NCI-H2029 treated with DMSO at 0.1 percent for 48 hours (cell line): ENCODE measurements at regions not wholly inside any gene's neighbourhood (a gene's known extent, or its start where the extent isn't known, plus 50 kb on each side); places are given as distances from the start of the nearest gene placed in this dataset.
"Not testable (repeated sequence)": the region's sequence is repeated elsewhere in the genome, so short reads cannot be mapped to it uniquely, and the experiment has no call there.

Experiments
- DNase-seq: peaks from one replicate; lab custom pipeline; 2025; lab: John Stamatoyannopoulos, UW

- DNase-seq, result not testable (repeated sequence)
These were observed 111.5 kb upstream of the BDP1 start for GRCh38 chr5:71343994-71344393.

- not testable (repeated sequence) for DNase-seq
These were observed 82.8 kb upstream of the BDP1 start for GRCh38 chr5:71372601-71373000.

DNA sequence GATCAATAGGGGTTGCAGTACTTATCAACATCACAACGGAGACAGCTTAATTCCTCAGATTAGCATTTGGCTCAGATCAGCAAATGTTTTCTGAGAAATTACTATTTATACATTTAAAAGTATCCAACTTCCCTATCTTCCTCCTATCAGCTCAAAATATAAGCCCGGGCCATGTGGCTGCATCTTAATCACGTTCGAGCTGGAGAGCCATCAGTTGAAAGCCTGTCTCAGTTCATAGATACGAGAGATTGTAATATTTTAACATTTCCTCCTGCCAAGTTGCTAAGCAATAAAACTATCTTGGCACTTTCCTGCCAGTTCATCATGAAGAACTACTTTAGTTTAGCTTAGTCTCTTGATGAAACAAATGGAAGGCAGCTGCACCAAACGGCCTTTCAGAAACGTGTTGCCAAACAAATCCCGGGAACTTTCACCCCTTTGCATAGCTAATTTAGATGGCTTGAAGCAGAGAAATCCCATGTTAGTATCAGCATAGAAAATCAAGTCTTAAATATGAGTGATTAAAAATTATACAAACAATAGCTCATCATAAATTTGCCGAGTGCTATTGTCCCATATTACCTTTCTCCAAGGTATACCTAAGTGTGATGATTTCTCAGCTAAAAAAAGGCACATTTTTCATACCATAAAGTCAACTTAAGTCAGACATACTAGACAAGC lies 82.3 kb upstream of the BDP1 start:
- DNase-seq, result not testable (repeated sequence)

DNA sequence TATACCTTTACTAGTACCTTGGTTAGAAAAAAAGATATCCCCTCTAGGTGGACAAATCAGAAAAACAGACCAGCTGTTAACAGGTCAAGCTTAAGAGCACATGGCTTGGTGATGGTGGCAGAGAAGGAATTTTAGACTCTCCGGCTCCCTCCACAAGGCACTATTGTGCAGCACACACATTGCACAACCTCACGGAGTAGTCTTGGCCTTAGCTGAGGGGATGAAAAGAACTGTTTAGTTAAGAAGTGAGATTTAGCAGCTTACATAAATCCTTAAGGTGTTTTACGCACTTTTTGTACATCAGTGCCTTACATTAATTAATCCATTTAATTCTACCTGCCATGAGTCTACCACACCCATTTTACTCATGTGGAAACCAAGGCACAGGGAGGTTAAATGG lies 71.2 kb upstream of the BDP1 start:
- DNase-seq, result not testable (repeated sequence)

DNA sequence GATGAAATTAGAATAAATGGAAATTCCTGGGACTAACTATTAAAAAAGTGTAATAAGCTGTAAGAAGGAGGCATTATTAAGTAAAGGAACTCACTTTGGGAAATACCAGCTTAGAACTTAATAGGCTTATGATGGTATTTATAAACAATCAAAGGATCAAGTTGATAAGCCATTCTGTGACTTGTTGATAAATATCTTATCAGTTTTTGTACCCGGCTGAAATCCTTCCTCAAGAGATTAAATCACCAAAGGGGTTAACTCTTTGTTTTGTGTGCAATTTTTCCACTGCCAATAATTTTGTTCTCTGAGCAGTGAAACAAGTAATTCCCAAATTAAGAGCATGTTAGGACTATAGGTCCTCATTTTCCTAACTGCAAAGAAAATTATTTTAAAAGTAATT lies 70.7 kb upstream of the BDP1 start:
- DNase-seq, result no peak

- not testable (repeated sequence) for DNase-seq
These were observed 70.2 kb upstream of the BDP1 start for GRCh38 chr5:71385208-71385607.

GRCh38 chr5:71388184-71388583 lies 67.3 kb upstream of the BDP1 start:
- peak; percentile 24 for DNase-seq

DNA sequence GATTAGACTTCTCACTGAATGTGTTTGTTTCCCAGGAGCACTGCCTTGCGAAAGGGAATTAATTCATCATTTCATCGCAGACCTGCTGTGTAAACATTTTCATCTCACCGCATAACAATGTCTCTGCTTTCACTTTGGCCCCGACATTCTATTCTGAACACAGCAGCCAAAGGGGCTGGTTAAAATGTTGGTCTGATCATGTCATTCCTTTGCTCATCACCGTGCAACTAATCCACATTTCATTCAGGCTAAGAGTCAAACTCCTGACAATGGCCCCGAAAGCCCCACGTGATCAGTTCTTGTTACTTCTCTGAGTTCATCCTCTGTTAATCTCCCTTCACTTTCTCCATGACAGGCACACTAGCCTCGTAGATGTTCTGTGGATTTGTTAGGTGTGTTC lies 57.1 kb upstream of the BDP1 start:
- DNase-seq, result not testable (repeated sequence)

- DNase-seq, result not testable (repeated sequence)
These were observed 56.6 kb upstream of the BDP1 start for GRCh38 chr5:71398859-71399258.

DNA sequence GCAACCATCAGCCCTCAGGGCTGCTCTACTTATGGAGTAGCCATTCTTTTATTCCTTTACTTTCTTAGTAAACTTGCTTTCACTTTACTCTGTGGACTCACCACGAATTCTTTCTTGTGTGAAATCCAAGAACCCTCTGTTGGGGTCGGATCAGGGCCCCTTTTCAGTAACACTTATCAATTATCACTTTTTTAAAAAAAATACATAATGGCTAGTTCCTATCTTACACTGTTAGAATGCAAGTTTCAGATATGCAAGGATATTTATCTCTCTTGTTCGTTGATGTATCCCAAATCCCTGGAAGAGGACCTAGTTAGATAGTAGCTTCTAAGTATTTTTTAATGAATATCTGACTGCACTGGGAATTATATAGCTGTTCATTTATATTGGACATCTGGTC lies 56.0 kb upstream of the BDP1 start:
- DNase-seq, result not testable (repeated sequence)

GRCh38 chr5:71400626-71401025 lies 54.8 kb upstream of the BDP1 start:
- DNase-seq, result not testable (repeated sequence)

GRCh38 chr5:71401150-71401549 lies 54.3 kb upstream of the BDP1 start:
- DNase-seq, result not testable (repeated sequence)

DNA sequence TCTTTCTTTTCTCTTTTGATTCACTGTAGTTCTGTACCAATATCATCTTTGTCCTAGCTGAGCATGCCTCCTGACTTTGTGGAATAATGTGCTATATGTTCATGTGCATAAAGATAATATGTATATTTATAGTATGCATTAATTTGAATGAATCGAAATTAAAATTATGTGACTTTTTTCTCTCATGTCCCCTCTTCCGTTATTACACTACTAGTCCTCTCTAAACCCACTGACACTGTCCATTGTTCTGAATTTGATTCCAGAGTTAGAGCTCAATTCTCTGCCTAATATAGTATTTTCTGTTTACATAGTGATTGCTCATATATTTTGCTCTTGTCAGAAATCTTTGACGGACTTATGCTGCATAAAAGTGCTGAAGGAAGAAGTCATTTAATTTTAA lies 53.9 kb upstream of the BDP1 start:
- not testable (repeated sequence) for DNase-seq

GRCh38 chr5:71404441-71404840 lies 51.0 kb upstream of the BDP1 start:
- not testable (repeated sequence) for DNase-seq

- not testable (repeated sequence) for DNase-seq
These were observed 50.5 kb upstream of the BDP1 start for GRCh38 chr5:71404936-71405335.
